Femur (tissue), 1 donor: ENCODE measurements at regions not wholly inside any gene's neighbourhood (a gene's known extent, or its start where the extent isn't known, plus 50 kb on each side); places are given as distances from the start of the nearest gene placed in this dataset.
"Not testable (repeated sequence)": the region's sequence is repeated elsewhere in the genome, so short reads cannot be mapped to it uniquely, and the experiment has no call there.

Experiments used
- DNase-seq: peaks from one replicate; pipeline ENCODE4 v3.0.0-alpha.2; 2017

- not testable (repeated sequence) for DNase-seq
Observed at GRCh38 chr17:15802917-15803316, 70.8 kb downstream of the TBC1D26 start.

- not testable (repeated sequence) for DNase-seq
Observed at GRCh38 chr17:15806825-15807224, 74.7 kb downstream of the TBC1D26 start.

DNA sequence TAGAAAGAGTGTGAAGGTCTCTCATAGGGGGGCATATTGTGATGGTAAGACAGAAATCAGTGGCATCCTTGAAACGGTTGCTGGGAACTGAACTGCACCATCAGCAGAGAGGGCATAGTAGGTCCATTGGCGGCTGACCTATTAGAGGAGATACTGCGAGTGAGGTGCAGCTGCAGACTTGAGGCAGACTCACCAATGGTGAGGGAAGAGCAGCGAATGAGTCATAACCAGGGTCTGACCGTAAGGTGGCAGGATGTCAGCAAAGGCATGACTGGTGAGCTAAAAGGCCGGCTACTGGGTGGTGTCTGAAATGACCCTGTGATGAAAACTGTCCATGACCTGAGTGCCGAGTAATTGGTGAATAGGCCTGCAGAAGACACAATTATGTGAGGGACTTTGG is 81.3 kb downstream of the TBC1D26 start:
- not testable (repeated sequence) for DNase-seq

- not testable (repeated sequence) for DNase-seq
Observed at GRCh38 chr17:15814003-15814402, 81.9 kb downstream of the TBC1D26 start.

DNA sequence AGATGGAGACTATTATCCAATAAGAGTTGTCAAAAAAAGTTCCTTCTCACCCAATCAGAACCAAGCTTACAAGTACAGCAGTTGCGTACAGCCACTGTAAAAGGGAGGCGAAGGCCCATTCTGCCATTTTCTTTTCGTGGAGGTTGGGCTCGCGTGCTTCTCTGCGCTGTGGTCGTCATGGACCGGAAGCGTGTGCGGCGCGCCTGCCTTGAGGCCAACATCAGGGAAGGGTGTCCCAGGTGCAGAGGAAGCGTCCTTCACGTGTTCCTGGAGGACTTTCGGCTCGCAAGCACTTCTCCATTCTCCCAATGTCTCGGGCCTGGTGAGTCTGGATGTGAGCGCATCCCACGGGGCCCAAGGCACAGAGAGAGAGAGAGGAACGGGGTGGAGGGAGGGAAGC is 85.8 kb downstream of the TBC1D26 start:
- not testable (repeated sequence) for DNase-seq

DNA sequence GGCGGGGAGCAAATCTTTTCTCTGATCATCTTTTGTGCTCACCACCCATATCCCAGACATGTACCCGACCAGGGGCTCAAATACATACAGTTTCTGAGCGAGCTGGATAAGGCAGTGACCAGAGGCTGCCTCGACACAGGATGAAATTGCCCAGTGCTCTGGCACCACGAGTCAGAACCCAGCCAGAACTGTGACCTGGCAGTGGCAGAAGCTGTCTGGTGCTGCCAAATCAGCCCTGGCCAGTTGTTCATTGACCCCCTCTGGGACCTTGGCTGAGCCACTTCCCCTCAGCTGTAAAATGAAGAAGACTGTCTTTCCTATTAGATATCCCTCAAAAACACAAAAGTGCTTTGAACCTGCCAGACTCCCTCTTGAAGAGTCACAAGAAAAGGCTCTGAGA is 90.2 kb downstream of the TBC1D26 start:
- DNase-seq: not testable (repeated sequence)

DNA sequence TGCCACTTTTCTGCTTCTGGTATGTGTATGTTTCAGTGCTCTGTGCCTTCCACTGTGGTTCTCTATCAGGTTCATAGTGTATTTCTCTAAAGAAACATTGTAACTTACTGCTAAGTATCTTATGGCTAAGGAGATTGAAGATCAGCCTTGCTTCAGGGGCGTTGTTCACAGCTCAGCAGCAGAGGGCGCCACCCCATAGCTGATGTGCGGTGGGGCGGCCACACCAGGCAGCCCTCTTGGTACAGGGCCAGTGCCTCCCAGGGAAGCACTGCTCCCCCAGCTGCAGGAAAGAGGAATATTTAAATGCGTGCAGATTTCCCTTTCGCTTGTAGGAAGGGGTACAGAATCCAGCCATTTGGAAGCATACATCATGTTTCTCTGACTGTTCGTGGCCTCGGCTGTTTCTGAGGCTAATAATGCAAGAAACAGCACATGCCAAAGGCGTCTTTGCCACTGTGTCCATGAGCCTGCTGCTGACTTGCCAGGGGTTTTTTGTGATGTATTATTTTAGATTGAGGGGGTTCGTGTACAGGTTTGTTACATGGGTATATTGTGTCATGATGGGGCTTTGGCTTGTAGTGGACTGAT is 96.7 kb downstream of the TBC1D26 start:
- DNase-seq: peak; percentile 84

DNA sequence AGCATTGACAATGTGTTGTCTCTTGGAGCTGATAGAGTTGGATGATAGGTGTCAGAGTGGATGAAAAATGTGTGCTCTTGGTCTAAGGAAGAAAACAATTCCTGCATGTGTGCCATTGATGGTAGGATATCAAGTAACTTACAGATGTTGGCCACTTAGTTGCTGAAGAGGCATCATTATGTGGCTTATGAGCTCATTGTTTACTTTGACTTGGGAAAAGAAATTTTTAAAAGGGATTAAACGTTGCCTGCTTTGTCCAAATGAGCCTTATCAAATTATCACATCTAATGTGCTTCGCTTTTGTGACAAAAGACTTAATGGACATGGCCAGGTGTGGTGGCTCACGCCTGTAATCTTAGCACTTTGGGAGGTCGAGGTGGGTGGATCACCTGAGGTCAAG is 98.1 kb downstream of the TBC1D26 start:
- not testable (repeated sequence) for DNase-seq

DNA sequence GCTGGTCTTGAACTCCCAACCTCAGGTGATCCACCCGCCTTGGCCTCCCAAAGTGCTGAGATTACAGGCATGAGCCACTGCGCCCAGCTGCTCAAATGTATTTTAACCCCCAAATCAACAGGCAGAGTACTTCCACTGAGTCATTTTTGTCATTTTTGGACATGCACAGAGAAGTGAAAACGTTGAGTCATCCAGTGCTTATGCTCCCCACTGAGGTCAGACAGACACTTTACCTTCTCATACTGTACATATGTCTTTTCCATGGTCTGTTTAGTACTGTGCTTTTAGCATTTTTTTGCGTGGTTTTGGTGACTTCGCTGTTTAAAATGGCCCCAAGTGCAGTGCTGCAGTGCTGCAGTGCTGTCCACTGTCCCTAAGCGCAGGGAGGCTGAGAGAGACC is 99.1 kb downstream of the TBC1D26 start:
- not testable (repeated sequence) for DNase-seq

- DNase-seq: not testable (repeated sequence)
Observed at GRCh38 chr17:15832921-15833480, 100.9 kb downstream of the TBC1D26 start.

DNA sequence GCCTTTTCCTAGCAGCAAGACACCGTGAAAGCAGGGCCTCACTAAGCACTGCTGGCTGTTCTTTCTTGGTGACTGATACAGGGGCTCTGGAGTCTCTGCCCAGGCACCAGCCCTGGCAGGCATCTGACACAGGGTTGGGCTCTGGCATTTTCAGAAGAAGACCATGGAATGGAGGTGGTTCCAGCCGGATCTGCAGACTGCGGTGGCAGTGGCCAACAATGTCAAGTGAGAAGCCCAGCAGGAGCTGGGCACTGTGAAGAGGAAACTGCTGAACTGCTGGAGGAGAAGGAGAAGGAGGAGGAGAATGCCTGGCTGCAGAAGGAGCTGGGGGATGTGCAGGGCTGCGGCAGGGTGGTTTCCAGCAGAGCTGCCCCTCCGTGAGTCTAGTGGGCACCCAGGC is 101.8 kb downstream of the TBC1D26 start:
- DNase-seq: not testable (repeated sequence)

DNA sequence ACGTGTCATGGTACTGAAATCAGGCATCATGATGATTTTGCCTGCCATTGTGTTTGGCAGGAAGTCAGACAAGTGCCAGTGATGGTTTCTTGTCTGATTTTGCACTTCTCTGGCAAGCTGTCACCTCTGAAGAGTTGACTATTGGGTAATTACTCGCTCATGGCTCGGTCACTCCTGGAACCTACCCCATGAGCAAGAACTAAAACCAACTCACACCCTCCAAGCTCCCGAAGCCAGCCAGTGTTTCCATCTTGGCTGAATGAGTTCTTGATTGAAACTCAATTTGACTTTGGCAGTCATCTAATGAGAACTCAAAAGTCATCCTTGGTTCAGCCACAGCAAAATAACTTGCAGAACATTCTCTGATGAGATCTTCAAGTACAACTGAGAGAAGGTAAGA is 103.4 kb downstream of the TBC1D26 start:
- DNase-seq: not testable (repeated sequence)

- DNase-seq: not testable (repeated sequence)
Observed at GRCh38 chr17:15836249-15836982, 104.3 kb downstream of the TBC1D26 start.

DNA sequence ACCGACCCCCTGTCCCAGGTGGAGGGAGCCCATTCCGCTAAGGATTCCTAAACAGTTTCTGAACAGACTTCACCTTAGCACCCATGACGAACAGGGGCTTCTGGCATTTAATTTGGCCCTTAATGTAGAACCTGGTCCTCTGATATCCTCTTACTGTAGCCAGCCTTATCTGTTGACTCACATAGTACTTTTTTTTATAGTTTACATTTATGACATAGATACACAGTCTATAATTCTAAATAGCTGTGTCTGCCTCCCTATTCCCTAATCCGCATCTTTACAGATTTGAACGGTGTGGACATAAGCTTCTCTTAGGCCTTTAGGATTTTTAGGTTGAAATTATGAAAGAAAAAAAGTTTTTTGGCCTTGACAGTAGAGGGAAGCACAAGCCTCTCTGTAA is 104.9 kb downstream of the TBC1D26 start:
- DNase-seq: not testable (repeated sequence)

DNA sequence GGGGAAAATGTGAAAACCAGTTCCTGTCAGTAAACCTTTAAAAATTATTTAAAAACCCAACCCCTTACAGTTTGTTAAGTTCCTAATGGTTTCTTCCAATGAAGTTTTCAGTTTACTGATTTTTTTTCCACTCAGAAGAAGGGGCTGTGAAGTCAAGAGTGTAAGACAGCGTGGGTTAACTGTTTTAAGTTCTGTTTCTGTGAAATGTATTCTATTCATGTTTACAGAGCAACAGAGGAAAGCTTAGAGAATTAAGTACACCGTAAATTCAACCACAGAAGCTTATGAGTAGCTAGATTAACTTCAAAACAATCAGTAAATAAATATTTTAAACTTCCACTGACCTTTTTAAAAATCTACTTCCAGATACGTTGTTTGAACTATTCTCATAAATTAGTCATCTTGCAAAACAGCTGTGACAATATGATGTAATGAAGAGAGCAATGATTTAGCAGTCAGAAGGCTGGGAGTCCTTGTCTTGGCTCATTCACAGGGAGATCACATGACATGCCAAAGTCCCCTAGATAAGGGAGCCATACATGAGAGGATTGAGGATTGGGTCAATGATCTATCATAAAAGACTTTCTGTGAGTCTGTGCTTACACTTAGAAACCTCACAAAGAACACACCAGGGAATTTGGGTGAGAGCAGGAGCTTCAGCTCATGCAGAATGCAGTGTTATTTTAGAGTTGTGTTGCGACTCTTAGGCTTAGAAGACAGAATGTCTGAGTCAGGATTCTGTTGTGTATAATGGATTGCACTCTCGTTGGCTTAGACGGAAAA is 97.3 kb upstream of the ADORA2B start:
- not testable (repeated sequence) for DNase-seq

- DNase-seq: peak; percentile 29
Observed at GRCh38 chr17:15849054-15849453, 95.9 kb upstream of the ADORA2B start.

DNA sequence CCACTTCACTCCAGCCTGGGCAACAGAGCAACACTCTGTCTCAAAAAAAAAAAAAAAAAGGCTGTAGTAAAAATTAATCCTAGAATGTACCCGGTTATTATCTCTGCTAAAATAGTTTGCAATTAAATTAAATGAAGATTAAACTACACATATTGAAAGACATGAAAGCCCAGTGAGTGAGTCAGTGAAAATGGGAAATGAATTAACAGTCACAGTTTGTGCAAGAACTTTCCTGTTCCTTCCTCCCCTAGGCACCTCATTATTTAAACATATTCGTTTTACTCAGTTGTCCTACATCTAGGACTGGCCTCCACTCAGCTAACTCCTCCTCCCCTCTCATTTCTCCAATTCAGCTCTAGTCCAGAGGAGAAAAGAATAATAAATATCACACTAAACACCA is 94.9 kb upstream of the ADORA2B start:
- not testable (repeated sequence) for DNase-seq

- DNase-seq: not testable (repeated sequence)
Observed at GRCh38 chr17:15850687-15851086, 94.2 kb upstream of the ADORA2B start.

DNA sequence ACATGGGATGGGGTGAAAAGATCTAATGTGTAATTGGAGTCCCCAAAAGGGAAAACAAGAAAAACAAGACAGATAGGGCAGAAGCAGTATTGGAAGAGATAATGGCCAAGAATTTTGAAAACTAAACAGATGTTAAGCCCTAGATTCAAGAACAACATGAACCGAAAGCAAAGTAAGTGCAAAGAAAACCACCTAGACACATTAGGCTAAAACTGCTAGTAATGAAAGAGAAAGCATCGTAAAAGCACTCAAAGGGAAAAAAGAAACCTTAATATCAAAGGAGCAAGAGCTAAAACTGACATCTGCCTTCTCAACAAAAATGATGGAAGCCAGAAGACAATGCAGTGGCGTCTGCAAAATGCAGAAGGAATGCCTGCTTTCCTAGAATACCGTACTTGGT is 92.1 kb upstream of the ADORA2B start:
- not testable (repeated sequence) for DNase-seq

DNA sequence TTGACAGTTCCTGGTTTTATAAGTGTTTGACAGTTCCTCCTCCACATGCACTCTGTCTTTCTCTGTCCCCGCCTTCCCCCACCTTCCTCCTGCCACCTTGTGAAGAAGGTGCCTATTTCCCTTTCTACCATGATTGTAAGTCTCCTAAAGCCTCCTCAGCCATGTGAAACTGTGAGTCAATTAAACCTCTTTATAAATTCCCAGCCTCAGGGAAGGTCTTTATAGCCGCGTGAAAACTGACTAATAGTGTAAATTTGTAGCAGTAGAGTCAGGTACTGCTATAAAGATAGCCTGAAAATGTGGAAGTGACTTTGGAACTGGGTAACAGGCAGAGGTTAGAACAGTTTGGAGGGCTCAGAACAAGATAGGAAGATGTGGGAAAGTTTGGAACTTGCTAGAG is 88.7 kb upstream of the ADORA2B start:
- not testable (repeated sequence) for DNase-seq

DNA sequence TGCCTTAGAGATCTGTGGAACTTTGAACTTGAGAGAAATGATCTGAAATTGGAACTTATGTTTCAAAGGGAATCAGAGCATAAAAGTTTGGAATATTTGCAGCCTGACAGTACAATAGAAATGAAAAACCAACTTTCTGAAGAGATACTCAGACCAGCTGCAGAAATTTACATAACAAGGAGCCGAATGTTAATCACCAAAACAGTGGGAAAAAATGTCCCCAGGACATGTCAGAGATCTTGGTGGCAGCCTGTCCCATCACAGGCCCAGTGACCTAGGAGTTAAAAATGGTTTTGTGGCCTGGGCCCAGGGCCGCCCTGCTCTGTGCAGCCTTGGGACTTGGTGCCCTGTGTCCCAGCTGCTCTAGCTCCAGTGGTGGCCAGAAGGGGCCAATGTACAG is 88.2 kb upstream of the ADORA2B start:
- not testable (repeated sequence) for DNase-seq

DNA sequence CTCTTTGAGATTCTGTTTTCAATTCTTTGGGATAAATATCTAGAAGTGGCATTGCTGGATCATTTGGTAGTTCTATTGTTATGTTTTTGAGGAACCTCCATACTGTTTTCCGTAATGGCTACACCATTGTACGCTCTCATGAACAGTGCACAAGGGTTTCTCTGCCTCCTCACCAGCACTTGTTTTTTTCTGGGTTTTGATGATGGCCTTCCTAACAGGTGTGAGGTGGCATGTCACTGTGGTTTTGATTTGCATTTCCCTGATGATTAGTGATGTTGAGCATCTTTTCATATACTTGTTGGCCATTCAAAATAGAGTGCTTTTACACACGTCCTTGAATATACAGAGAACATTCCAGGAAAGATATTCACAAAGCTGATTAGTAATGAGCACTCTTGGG is 86.8 kb upstream of the ADORA2B start:
- DNase-seq: not testable (repeated sequence)

GRCh38 chr17:15860774-15861173 is 84.2 kb upstream of the ADORA2B start:
- DNase-seq: not testable (repeated sequence)
